ENCODE measurements at regions not wholly inside any gene's neighbourhood (a gene's known extent, or its start where the extent isn't known, plus 50 kb on each side); places are given as distances from the start of the nearest gene placed in this dataset.

GRCh38 chr3:6088433-6088832, 772.5 kb upstream of the GRM7 start:
- no peaks in the 10 kb centered on the region for H3K36me3 ChIP-seq (ENCODE audit: control insufficient read depth, insufficient read depth, low read length)
- CTCF ChIA-PET = no interaction called here
- DNase-seq (ENCODE audit: low read depth) = no peak
- no peaks in the 10 kb centered on the region for H3K27me3 ChIP-seq (ENCODE audit: control insufficient read depth, insufficient read depth, low read length)
- no peak for TF ChIP-seq CTCF (IDR thresholded peaks at IDR 0.05; ENCODE audit: insufficient read depth, low read depth, low read length)
- H3K4me3 ChIP-seq (ENCODE audit: low read depth, low read length) = no peak overlapping the region
- POLR2A ChIA-PET = no interaction called here

DNA sequence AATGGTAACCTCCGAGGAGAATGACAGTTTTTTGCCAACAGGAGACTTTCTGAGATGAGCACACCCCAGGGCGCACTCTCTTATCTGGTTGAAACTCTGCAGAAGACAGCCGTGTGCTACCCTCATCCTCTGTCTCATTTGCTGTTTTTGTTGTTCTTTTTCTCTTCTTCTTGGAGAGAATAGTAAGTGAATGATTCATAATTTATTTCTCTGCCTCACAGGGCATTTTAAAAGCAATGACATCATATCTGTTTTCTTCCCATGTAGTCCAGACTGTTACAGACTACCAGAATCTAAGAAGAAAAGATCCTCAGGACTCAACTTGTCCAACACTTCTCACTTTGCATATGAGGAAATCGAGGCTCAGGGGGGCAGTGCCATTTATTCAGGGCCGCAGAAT, 771.1 kb upstream of the GRM7 start:
- Histone ChIP-seq H3K27me3 (ENCODE audit: control insufficient read depth, insufficient read depth, low read length) (no peaks in the 10 kb centered on the region), H3K36me3 (ENCODE audit: control insufficient read depth, insufficient read depth, low read length) (no peaks in the 10 kb centered on the region), H3K4me3 (ENCODE audit: low read depth, low read length) (no peak overlapping the region)
- ChIA-PET CTCF (no interaction called here), POLR2A (no interaction called here)
- no peak for TF ChIP-seq CTCF (IDR thresholded peaks at IDR 0.05; ENCODE audit: insufficient read depth, low read depth, low read length)
- no peak for DNase-seq (ENCODE audit: low read depth)

GRCh38 chr3:6091262-6091661, 769.7 kb upstream of the GRM7 start:
- CTCF ChIA-PET = no interaction called here
- Histone ChIP-seq H3K4me3 (ENCODE audit: low read depth, low read length) (no peak overlapping the region), H3K36me3 (ENCODE audit: control insufficient read depth, insufficient read depth, low read length) (no peaks in the 10 kb centered on the region), H3K27me3 (ENCODE audit: control insufficient read depth, insufficient read depth, low read length) (no peaks in the 10 kb centered on the region)
- TF ChIP-seq CTCF (IDR thresholded peaks at IDR 0.05; ENCODE audit: insufficient read depth, low read depth, low read length) = no peak
- no peak for DNase-seq (ENCODE audit: low read depth)
- POLR2A ChIA-PET = no interaction called here

DNA sequence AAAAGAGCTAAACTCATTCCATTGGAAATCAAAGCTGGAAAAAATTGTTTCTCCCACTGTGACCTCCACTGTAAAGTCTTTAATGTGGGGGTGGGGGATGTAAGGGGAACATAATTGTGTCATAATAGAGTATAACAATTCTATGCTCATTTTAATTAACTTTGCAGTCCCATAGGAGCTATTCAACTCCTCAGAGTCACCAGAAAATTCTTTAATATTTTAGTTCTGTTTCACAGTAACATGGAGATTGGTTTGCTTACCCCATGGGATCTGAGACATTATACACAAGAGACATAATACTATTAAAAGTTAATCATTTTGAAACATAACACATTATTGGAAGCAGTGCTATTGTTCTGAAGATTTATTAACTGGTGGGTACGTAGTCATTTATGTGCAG, 765.9 kb upstream of the GRM7 start:
- no peak for TF ChIP-seq CTCF (IDR thresholded peaks at IDR 0.05; ENCODE audit: insufficient read depth, low read depth, low read length)
- DNase-seq (ENCODE audit: low read depth) = no peak
- no peaks in the 10 kb centered on the region for H3K27me3 ChIP-seq (ENCODE audit: control insufficient read depth, insufficient read depth, low read length)
- ChIA-PET CTCF (no interaction called here), POLR2A (no interaction called here)
- no peaks in the 10 kb centered on the region for H3K36me3 ChIP-seq (ENCODE audit: control insufficient read depth, insufficient read depth, low read length)
- H3K4me3 ChIP-seq (ENCODE audit: low read depth, low read length) = no peak overlapping the region

DNA sequence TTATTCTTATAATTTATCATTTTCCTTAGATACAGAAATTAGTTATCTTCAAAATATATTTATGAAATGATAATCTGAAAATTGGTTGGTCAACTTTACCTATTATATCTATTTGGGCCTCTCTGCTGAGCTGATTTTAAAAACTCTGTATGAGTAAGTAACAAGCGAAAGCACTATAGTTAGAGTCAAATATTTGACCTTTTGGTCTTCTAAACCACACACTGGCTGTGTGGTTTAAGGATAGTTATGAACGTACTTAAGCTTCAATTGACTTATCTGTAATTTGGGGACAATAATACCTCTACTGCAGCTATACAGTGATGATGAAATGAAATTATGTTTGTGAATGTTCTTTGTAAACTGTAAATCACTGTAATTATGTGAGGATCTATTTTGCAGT, 763.9 kb upstream of the GRM7 start:
- TF ChIP-seq CTCF (IDR thresholded peaks at IDR 0.05; ENCODE audit: insufficient read depth, low read depth, low read length) = no peak

More for the DNA sequence above, 763.9 kb upstream of the GRM7 start:
- H3K27me3 ChIP-seq (ENCODE audit: control insufficient read depth, insufficient read depth, low read length) = no peaks in the 10 kb centered on the region
- POLR2A ChIA-PET = no interaction called here
- CTCF ChIA-PET = no interaction called here
- H3K36me3 ChIP-seq (ENCODE audit: control insufficient read depth, insufficient read depth, low read length) = no peaks in the 10 kb centered on the region
- H3K4me3 ChIP-seq (ENCODE audit: low read depth, low read length) = no peak overlapping the region
- DNase-seq (ENCODE audit: low read depth) = no peak

Measured in BJ (cell line).